HG03025 (cell line): ENCODE measurements at regions not wholly inside any gene's neighbourhood (a gene's known extent, or its start where the extent isn't known, plus 50 kb on each side); places are given as distances from the start of the nearest gene placed in this dataset.

Experiments used
- ATAC-seq: cut with Tn5 transposase; IDR thresholded peaks from one replicate; pipeline ENCODE4 v1.9.1; 2021; ENCODE audit warnings: mild to moderate bottlenecking, moderate library complexity; ENCODE audit not compliant: unreplicated experiment, low FRiP score

DNA sequence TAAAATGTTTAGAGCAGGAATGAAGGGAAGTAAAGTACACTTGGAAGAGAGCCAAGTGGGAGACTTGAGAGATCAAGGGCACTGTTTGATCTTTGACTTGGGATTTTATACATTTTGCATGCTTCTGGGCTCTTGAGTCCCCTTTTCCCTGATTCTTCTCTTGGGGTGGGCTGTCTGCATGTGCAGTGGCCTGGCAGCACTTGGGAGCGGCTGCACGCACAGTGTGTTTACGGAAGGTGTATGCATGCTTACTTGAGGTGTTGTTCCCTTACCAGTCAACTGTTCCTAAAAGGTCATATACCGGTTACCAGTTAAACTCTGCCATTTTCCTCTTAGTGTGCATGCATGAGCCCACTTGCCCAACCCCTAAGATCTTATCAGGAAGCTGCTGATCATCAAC lies 377.7 kb downstream of the CYLC2 start:
- ATAC-seq = no peak

DNA sequence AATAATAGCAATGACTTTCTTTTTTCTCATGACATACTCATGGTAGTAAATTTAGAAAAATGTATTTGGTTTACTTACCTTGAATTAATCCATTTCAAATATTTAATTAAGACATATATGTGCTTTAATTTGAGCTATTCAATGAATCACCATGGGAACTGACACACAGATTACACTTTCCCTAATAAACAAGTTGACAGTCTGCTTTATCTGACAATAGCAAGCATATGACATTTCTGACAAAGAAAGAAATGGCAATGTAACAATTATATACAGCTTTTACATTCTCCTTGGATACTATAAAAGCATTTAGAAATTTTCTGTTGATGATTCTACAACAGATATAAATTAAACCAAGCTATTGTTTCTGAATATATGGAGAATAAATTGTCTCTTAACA lies 382.5 kb downstream of the CYLC2 start:
- no peak for ATAC-seq

DNA sequence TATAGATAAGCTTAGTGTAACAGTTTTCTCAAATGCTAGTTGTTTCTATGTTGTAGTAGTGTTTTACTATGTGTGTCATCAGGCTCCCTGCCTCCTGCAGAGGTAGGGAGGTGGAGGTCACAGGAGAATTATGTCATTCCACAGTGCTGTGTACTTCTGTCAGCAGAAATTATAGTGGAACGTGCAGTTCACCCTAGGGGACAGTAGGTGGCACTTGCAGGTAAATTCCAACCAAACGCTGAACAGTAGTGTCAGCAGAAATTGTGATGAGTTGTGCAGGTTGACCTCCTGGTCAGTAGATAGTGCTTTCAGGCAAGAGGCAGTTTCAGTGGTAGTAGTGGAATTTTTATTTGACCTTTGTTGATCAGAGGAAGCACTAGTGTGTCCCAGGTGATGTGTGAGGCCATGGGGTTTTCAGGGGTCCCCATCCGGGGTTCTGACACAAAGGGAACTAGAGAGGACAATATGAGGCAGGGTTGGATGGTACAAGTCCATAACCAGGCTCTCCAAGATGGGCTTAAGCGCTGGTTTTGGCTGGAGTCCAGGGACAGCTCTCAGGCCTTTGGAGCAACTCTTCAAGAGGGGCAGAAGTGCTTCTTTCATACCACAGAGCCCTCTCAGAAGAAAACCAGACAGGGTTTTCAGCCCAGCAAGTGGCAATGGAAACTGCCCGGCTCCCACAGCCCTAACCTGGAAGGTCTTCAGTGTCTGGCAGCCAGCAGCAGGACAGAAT lies 402.9 kb downstream of the CYLC2 start:
- peak; percentile 99 for ATAC-seq

- no peak for ATAC-seq
Measured at GRCh38 chr9:103399535-103399934, 404.4 kb downstream of the CYLC2 start.

GRCh38 chr9:103407260-103407659 lies 412.1 kb downstream of the CYLC2 start:
- no peak for ATAC-seq

DNA sequence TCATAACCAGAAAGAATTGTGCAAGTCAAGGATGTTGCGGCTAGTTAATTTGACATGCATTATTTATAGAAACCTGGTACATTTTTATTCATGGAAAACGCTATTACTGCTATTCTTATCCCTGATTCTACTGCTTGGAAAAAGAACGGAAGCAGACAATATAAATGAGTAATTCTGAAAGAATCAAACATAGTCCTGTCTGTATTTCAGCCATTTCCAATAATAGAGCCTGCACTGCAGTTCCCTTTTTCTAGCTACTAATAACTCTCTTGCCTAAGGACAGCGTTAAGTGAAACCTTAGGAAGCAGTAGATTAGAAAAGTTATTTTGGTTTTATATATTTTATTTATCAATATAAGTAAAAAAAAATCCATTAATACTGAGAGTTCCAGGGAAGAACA lies 414.9 kb downstream of the CYLC2 start:
- no peak for ATAC-seq

DNA sequence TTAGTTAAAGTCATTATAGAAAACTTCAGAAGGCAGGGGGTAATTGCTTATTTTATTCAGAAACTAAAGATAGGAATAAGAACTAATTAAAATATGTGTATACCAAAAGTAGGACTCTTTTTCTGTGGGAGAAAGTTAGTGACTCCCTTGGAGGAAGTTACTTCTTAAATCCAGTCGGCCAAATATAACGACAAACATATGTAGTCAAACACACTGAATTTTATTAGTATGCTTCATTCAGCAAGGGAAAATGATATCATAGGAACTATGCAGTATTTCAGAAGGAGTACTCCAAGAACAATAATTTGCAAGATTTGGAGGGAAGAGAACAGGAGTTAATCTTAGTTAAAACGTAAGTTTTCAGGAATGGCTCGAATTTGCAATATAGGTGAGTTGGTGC lies 432.6 kb downstream of the CYLC2 start:
- no peak for ATAC-seq

- ATAC-seq = no peak
Measured at GRCh38 chr9:103430469-103430868, 435.3 kb downstream of the CYLC2 start.

DNA sequence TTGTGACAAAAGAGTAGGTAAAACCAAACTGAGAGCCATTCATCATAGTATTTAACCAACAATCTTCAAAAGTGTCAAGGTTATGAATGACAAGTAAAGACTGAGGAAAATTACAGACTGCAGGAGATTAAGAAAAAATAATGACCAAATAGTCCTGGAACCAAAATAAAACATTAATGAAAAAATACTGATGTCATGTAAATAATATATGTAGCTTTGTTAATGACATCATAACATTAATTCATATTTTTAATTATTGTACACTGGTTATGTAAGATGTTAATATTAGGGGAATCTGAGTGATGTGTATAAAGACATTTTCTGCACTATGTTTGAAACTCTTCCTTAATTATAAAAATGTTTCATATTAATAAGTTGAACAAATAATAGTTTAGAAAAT lies 436.7 kb downstream of the CYLC2 start:
- no peak for ATAC-seq

- ATAC-seq = no peak
Measured at GRCh38 chr9:103444176-103444575, 449.0 kb downstream of the CYLC2 start.

DNA sequence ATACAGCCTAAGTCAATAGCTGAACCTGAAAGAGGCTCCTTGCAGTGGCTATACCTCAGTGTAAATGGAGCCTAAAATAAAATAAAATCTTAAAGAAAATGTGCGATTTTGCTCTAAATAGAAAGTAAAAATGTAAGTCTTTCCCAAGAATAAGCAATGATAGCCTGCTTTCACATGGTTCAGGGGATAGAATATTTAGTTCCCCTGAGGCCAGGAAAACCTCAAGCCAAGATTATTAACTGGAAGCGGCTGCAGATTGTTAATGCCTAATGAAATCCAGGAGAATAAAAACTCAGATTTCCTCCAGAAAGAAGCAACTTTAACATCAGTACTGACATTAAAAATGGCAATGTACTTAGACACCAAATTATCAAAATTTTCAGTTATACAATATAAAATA lies 463.7 kb downstream of the CYLC2 start:
- no peak for ATAC-seq

- no peak for ATAC-seq
Measured at GRCh38 chr9:103471241-103471640, 476.1 kb downstream of the CYLC2 start.

- no peak for ATAC-seq
Measured at GRCh38 chr9:103474156-103474555, 479.0 kb downstream of the CYLC2 start.

- no peak for ATAC-seq
Measured at GRCh38 chr9:103483471-103484096, 488.5 kb downstream of the CYLC2 start.

GRCh38 chr9:103485138-103485537 lies 490.0 kb downstream of the CYLC2 start:
- no peak for ATAC-seq

DNA sequence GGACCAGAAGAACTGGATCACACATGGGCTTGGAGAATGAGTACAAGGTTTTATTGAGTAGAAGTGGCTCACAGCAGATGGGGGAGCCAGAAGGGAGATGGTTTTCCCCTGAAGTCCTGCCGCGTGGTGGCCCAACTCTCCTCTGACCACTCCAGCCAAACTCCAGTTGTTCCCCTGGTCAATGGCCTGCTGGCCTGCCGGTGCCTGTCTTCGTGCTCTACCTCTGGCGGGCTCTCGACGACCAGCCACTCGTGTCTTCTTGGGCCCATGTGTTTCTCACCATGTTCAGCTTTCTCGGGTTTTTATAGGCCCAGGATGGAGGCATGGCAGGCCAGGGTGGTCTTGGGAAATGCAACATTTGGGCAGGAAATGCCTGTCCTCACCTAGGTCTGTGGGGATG lies 519.6 kb downstream of the CYLC2 start:
- no peak for ATAC-seq

DNA sequence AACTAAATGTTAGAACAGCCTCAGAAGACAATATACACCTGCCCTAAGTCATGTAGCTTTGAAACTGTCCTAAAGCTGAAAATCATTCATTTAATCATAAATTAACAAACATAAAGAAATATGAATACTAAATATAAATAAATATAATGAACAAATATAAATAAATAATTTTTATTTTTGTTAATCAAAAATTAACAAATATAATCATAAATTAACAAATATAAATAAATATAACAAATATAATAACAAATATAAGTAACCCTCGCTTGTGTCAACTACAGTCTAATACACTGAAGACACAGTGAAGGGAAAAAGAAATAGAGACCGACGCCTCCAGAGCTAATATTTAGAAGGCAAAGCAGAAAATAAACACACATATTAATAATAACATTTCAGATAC lies 527.3 kb downstream of the CYLC2 start:
- no peak for ATAC-seq

DNA sequence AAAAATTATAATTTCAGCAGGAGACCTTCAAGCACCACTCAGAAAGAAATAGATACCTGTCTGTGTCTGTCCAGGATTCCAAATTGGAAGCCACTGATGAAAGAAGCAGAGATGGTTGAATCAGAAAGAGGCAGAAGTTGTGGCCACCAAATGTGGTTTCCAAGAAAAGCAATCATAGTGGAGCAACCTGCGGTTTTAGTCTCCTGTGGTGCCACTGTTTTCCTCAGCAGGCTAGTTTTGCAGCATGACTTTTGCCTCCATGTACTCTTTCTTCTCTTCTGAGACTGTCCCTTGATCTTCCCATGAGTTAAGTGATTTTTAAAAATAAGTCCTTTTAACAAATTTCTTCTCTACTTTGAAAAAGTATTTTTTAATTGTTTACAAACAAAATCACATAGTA lies 535.8 kb downstream of the CYLC2 start:
- ATAC-seq = no peak

GRCh38 chr9:103533318-103533717 lies 538.2 kb downstream of the CYLC2 start:
- no peak for ATAC-seq

DNA sequence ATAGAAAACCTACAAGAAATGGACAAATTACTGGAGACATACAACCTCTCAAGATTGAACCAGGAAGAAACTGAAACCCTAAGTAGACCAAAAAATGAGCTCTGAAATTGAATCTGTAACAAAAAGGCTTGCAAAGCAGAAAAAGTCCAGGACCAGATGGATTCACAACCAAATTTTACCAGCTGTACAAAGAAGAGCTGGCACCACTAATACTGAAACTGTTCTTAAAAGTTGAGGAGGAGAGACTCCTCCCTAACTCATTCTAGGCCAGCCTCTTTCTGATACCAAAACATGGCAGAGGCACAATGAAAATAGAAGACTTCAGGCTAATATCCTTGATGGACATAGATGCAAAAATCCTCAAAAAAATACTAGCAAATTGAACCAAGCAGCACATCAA lies 542.3 kb downstream of the CYLC2 start:
- ATAC-seq = no peak

- no peak for ATAC-seq
Measured at GRCh38 chr9:103545260-103545659, 548.8 kb upstream of the SMC2 start.

GRCh38 chr9:103552712-103553111 lies 541.4 kb upstream of the SMC2 start:
- no peak for ATAC-seq
